Panc1 (cell line): ENCODE measurements at regions not wholly inside any gene's neighbourhood (a gene's known extent, or its start where the extent isn't known, plus 50 kb on each side); places are given as distances from the start of the nearest gene placed in this dataset.

Source experiments
- ATAC-seq: fragments of 200-7000 bp; cut with Tn5 transposase; 2 replicates; pipeline ENCODE4 v1.9.1; 2020; ENCODE audit warnings: mild to moderate bottlenecking, moderate library complexity
- BruUV-seq: library from RNA; stranded (reverse); fragments of 400-500 nt; replicated peaks from 2 replicates; lab custom pipeline; 2021; lab: Mats Ljungman, UMichigan
- CTCF ChIA-PET: fragments of 300-600 bp; sonication (Branson Sonifier 250); formaldehyde crosslinking; loops from one replicate; lab custom pipeline; 2022; ENCODE audit warnings: antibody characterized with exemption; lab: Charles Lee
- POLR2A ChIA-PET: fragments of 300-600 bp; sonication (Branson Sonifier 250); formaldehyde crosslinking; loops from one replicate; lab custom pipeline; 2022; ENCODE audit warnings: antibody characterized with exemption; lab: Charles Lee
- DNase-seq: peaks from one replicate; pipeline ENCODE4 v3.0.0-alpha.2; 2010; ENCODE audit warnings: low read depth, low spot score
- H3K27ac ChIP-seq: 2 replicates; pipeline ENCODE4 v1.5.1; 2011; ENCODE audit warnings: mild to moderate bottlenecking, low read length, inconsistent platforms
- H3K27me3 ChIP-seq: fragments of 200-500 bp; sonication (Bioruptor generic); 2 replicates; pipeline ENCODE4 v1.6.0; 2014; ENCODE audit warnings: low read length, inconsistent platforms; ENCODE audit not compliant: control insufficient read depth, insufficient read depth
- H3K36me3 ChIP-seq: fragments of 200-500 bp; sonication (Bioruptor generic); 2 replicates; pipeline ENCODE4 v1.5.1; 2014; ENCODE audit warnings: inconsistent platforms, mild to moderate bottlenecking, low read length, moderate library complexity; ENCODE audit not compliant: control insufficient read depth, insufficient read depth
- H3K4me1 ChIP-seq: 2 replicates; pipeline ENCODE4 v1.5.1; 2011; ENCODE audit warnings: inconsistent platforms, mild to moderate bottlenecking, low read length, moderate library complexity; ENCODE audit not compliant: control insufficient read depth, insufficient read depth
- H3K4me3 ChIP-seq, 2 experiments: 2 replicates each; pipeline ENCODE4 v1.5.1; 2011 to 2012; ENCODE audit warnings: low read depth in 2 of 2, low read length in 2 of 2, mild to moderate bottlenecking in 2 of 2, inconsistent platforms in 1 of 2, moderate library complexity in 1 of 2
- H3K9me3 ChIP-seq: fragments of 200-500 bp; sonication (Bioruptor generic); 2 replicates; pipeline ENCODE4 v1.5.1; 2014; ENCODE audit warnings: low read depth, mild to moderate bottlenecking, inconsistent platforms, low read length, moderate library complexity; ENCODE audit not compliant: control insufficient read depth, insufficient read depth
- POLR2AphosphoS5 ChIP-seq: IDR thresholded peaks from 2 replicates; pipeline ENCODE4 v1.6.1; 2012; ENCODE audit warnings: mild to moderate bottlenecking, low read depth, low read length, moderate library complexity
- SIN3A ChIP-seq: IDR thresholded peaks from 2 replicates; pipeline ENCODE4 v1.6.1; 2012; ENCODE audit warnings: low read depth, mild to moderate bottlenecking, low read length, moderate library complexity, borderline replicate concordance; ENCODE audit not compliant: insufficient read depth
- TCF7L2 ChIP-seq: IDR thresholded peaks from 2 replicates; pipeline ENCODE4 v1.6.1; 2011; ENCODE audit warnings: mild to moderate bottlenecking, low read depth, low read length, inconsistent platforms
- in situ Hi-C: cut with HindIII; loops from 2 replicates; pipeline ENCODE4 v1.10.0; 2016; ENCODE audit warnings: low sequenced_read_pairs, low pct_unique_long_range_greater_than_20kb
- intact Hi-C: fragments of 100-400 bp; cut with micrococcal nuclease; formaldehyde crosslinking; loops from one replicate; pipeline ENCODE4 v1.10.0; 2022; ENCODE audit not compliant: unreplicated experiment
- TF ChIP-seq, protein P1 (sequence below), 2 experiments: IDR thresholded peaks; 2 replicates each; pipeline ENCODE4 v1.6.1; 2011 to 2012; ENCODE audit warnings: low read depth in 2 of 2, control low read depth in 1 of 2, low read length in 1 of 2, mild to moderate bottlenecking in 1 of 2, moderate library complexity in 1 of 2; ENCODE audit not compliant: insufficient read depth in 1 of 2
- TF ChIP-seq, protein P2 (sequence below): fragments of 450-650 bp; IDR thresholded peaks from 2 replicates; pipeline ENCODE4 v1.5.1; 2017; ENCODE audit warnings: mild to moderate bottlenecking

- ChIA-PET CTCF (no interaction called here), POLR2A (no interaction called here)
- H3K27ac ChIP-seq, result no peak overlapping the region
- H3K27me3 ChIP-seq, result no peaks in the 10 kb centered on the region
- TF ChIP-seq POLR2AphosphoS5 (no peak), SIN3A (no peak), TCF7L2 (no peak)
- TF ChIP-seq, protein P1, sequence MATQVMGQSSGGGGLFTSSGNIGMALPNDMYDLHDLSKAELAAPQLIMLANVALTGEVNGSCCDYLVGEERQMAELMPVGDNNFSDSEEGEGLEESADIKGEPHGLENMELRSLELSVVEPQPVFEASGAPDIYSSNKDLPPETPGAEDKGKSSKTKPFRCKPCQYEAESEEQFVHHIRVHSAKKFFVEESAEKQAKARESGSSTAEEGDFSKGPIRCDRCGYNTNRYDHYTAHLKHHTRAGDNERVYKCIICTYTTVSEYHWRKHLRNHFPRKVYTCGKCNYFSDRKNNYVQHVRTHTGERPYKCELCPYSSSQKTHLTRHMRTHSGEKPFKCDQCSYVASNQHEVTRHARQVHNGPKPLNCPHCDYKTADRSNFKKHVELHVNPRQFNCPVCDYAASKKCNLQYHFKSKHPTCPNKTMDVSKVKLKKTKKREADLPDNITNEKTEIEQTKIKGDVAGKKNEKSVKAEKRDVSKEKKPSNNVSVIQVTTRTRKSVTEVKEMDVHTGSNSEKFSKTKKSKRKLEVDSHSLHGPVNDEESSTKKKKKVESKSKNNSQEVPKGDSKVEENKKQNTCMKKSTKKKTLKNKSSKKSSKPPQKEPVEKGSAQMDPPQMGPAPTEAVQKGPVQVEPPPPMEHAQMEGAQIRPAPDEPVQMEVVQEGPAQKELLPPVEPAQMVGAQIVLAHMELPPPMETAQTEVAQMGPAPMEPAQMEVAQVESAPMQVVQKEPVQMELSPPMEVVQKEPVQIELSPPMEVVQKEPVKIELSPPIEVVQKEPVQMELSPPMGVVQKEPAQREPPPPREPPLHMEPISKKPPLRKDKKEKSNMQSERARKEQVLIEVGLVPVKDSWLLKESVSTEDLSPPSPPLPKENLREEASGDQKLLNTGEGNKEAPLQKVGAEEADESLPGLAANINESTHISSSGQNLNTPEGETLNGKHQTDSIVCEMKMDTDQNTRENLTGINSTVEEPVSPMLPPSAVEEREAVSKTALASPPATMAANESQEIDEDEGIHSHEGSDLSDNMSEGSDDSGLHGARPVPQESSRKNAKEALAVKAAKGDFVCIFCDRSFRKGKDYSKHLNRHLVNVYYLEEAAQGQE (IDR thresholded peaks at IDR 0.05; ENCODE audit: insufficient read depth in 1 of 2, low read depth in 2 of 2, low read length in 1 of 2), result no peak
- TF ChIP-seq, protein P2, sequence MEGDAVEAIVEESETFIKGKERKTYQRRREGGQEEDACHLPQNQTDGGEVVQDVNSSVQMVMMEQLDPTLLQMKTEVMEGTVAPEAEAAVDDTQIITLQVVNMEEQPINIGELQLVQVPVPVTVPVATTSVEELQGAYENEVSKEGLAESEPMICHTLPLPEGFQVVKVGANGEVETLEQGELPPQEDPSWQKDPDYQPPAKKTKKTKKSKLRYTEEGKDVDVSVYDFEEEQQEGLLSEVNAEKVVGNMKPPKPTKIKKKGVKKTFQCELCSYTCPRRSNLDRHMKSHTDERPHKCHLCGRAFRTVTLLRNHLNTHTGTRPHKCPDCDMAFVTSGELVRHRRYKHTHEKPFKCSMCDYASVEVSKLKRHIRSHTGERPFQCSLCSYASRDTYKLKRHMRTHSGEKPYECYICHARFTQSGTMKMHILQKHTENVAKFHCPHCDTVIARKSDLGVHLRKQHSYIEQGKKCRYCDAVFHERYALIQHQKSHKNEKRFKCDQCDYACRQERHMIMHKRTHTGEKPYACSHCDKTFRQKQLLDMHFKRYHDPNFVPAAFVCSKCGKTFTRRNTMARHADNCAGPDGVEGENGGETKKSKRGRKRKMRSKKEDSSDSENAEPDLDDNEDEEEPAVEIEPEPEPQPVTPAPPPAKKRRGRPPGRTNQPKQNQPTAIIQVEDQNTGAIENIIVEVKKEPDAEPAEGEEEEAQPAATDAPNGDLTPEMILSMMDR, result no peak
- H3K36me3 ChIP-seq, result no peaks in the 10 kb centered on the region
- no peaks in the 10 kb centered on the region for H3K9me3 ChIP-seq
- intact Hi-C loops (no loop called here), in situ Hi-C loops (no loop called here)
- no peak overlapping the region for H3K4me3 ChIP-seq
- H3K4me1 ChIP-seq, result no peaks in the 10 kb centered on the region
- BruUV-seq, result no TSS peak
- ATAC-seq (no peak), DNase-seq (no peak)
These were observed 357.0 kb downstream of the GPATCH2 start for GRCh38 chr1:217273866-217274265.

- in situ Hi-C loops, result no loop called here
- intact Hi-C loops, result no loop called here
- ChIA-PET CTCF (no interaction called here), POLR2A (no interaction called here)
- H3K4me1 ChIP-seq, result no peaks in the 10 kb centered on the region
- no peak overlapping the region for H3K27ac ChIP-seq
- ATAC-seq, result no peak
- DNase-seq, result no peak
- no peaks in the 10 kb centered on the region for H3K9me3 ChIP-seq
- no TSS peak for BruUV-seq
- TF ChIP-seq SIN3A, result no peak
- TF ChIP-seq TCF7L2, result no peak
- TF ChIP-seq, protein P2, result no peak
- TF ChIP-seq, protein P1 (IDR thresholded peaks at IDR 0.05; ENCODE audit: insufficient read depth in 1 of 2, low read depth in 2 of 2, low read length in 1 of 2), result no peak
- no peak for TF ChIP-seq POLR2AphosphoS5
- H3K27me3 ChIP-seq, result no peaks in the 10 kb centered on the region
- no peak overlapping the region for H3K4me3 ChIP-seq
- H3K36me3 ChIP-seq, result no peaks in the 10 kb centered on the region
These were observed 358.5 kb downstream of the GPATCH2 start for GRCh38 chr1:217272385-217272784.
